SKM-1 treated with dmso at 0.1 percent for 144 hours (cell line): ENCODE measurements at regions not wholly inside any gene's neighbourhood (a gene's known extent, or its start where the extent isn't known, plus 50 kb on each side); places are given as distances from the start of the nearest gene placed in this dataset.
"Not testable (repeated sequence)": the region's sequence is repeated elsewhere in the genome, so short reads cannot be mapped to it uniquely, and the experiment has no call there.

Experiments
- DNase-seq: peaks from one replicate; lab custom pipeline; 2025; ENCODE audit not compliant: unreplicated experiment; lab: John Stamatoyannopoulos, UW

DNA sequence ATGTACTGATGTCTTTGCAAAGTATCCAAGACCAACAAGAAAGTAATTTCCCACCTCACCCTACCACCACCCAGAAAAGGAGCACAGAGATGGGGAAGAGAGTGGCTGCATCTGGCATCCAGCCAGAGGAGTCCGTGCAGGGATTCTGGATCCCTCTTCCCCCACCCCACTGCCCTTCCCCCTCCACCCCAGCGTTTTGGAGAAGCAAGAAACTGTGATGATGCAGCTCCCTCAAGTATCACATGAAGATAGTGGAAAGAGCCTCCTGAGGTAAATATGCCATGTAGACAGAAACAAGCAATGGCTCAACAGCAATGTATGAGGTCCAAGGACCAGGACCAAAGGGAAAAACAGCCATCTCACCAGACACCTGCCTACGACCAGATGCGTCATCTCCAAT, 153.8 kb downstream of the DEPDC1B start:
- DNase-seq = no peak

DNA sequence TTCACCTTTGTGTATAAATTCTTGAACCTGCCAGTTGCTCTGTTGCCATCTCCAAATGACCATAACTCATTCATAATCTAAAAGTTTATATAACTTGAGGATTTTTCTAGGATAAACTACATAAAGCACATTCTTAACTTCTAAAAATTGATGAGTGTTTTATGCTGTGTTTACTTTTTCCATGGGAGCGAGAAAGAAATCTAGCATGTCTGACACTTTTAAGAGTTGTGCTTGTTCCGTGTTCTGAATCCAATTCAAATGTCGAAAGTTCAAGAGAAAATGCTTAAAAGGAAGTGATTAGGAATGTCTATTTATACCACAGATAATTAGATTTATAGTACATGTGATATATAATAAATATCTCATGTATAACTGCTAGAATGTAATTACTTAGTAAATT, 154.4 kb downstream of the DEPDC1B start:
- no peak for DNase-seq

DNA sequence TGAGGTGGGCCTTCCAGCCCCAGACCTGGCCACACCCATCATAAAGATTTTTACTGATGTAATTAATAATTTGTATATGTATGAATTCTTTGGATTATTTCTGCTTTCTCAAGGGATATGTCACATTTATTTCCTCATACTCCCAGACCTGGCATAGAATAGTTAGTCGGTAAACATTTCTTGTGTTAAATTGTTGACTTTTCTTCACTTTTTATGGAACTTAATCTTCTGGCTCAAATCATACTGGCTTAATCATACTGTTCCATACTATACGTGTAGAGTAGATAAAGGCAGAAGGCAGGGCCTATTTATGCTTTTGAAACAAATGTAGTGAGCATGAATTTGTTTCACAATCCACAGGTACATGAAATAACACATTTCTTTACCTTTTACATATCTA, 155.8 kb downstream of the DEPDC1B start:
- DNase-seq = no peak

DNA sequence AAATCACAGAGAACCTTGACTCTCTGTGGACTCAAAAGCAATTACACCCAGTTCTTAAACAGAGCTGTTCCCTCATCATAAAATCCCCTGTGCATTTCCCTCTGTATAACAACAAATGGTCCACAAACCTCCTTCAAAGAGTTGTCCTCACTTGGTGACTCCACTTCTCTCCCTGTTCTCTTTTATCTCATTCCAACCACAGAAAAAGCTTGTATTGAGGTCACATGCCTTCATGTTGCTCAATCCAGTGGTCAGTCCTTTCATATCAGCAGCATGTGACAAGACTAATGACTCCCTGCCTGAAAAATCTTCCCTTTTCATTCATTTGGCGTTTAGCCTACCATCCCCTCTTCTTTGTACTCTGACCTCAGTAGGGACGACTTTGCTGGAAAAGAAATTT, 158.0 kb downstream of the DEPDC1B start:
- DNase-seq = peak; percentile 40

DNA sequence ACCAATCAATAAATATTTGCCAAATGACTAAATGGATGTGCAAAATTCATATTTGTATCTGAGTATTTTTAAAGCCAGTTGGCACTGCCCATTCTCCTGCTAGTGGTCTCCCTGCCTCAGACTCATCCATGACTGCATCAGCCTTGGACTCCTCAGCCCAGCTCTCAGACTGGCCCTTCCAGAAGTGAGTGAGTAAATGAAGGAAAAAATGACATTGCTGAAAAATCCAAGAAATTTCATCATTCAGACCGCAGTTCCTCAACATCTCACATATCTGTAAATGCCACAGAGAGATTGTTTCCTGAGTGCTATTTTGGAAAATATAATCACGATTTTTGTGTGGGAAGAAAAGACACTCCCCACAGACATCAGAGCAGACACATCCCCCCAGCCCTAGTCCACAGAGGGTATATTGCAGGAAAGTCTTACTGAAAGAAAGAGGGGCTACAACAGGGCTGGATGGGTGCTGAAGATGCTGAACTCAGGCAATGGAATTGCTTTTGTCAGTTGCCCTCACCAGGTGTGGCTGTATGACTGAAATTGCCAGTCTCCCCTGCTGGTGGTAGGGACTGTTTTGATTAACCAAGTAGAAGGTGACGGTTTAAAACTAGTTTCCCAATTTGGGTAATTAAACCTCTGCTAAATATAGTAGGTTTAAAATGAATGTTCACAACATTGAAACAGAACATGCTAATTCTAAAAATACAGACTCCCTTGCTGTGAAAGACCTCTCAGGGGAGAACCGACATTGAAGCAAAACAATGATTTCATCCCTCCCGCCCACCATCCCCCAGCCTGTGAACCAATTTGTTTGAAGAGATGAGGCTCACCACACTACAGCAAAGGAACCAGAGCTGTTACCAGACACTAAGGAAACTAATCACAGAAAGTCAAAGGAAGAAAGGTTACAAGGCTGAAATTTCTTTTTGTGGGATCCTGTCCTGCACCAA, 158.8 kb downstream of the DEPDC1B start:
- DNase-seq = no peak

DNA sequence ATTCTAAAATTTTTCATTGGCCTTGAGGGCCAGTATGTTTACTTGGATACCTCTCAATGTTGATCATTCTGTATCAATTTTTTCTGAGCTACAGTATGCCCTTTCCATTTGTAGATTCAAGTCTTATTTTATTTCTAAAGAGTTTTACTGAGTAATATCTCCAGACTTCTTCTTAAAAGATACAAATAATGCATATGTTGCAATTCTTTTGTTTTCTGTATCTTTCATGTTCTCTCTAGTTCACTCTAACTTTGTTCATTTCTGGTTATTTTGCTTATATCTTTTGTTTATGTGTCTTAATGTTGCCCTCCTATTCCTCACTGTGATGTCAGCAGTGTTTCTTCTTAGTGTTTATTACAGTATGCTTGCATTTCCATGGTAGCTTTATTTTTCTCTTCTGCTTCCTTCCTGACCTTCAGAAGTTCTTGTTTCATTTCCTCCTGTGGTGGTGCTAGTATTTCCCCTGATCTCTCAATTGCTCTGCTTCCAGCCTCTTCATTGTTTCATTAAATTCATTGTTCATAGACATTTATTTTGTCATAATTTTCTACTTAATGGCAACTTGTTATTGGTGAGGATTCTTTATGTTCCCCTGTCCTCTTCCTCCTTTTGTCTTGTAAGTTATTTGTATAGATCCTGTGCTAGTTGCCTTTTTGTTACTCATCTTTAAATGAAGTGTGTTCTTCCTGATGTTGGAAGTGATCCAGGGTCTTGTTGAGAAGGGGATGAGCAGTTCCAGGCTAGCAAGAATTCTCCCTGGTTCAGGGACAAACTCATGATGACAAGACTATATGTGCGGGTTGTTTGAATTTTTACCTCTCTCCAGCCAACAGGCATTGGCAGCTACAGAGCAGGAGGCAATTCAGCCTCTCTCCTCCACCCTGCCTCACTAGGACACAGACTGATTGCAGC, 160.8 kb downstream of the DEPDC1B start:
- peak; percentile 29 for DNase-seq

DNA sequence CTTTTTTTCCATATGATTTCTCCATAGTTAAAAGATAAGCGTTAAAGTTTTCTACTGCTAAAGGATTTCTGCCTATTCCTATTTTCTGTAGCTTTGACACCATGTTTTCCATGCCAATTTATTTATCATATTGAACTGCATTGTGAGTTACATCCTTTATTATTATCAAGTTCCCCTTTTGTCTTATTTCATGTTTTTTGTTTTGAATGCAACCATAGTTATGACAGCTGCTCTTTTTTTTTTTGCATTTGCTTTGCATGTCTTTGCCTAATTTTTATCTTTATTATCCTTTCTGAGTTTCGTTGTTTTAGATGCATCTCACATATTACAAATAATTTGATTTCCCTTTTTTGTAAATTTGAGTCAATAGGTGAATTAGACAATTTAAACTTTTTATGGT, 161.5 kb downstream of the DEPDC1B start:
- DNase-seq = no peak

DNA sequence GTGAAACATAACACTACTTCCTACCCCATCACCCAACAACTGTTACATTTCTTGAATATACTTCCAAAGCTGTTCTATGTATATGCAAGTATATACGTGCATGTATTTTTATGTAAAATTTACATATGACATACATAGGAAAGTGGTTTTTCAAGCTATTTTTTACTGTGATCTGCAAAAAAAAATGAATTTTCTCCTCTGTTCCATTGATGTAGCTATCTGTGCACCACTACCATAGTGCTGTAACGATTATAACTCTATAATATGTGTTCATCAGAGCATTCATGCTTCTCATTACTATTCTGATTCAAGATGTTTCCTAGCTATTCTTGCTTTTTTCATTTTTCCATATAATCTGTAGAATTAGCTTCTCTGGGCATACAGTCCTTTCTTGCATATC, 164.0 kb downstream of the DEPDC1B start:
- no peak for DNase-seq

DNA sequence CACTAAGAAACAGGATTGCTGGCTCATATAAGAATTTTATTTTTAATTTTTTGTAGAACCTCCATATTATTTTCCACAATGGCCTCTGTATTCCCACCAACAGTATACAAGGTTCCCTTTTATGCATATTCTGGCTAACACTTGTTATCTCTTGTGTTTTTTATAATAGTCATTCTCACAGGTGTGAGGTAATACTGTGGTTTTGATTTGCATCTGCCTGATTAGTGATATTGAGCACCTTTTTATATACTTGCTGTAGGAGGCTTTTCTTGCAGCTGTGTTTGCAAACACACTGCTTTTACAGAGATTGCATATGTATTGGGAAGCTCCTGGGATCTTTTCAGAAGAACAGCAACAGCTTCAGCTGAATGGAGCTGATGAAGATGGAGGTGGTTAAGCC, 164.8 kb downstream of the DEPDC1B start:
- no peak for DNase-seq

DNA sequence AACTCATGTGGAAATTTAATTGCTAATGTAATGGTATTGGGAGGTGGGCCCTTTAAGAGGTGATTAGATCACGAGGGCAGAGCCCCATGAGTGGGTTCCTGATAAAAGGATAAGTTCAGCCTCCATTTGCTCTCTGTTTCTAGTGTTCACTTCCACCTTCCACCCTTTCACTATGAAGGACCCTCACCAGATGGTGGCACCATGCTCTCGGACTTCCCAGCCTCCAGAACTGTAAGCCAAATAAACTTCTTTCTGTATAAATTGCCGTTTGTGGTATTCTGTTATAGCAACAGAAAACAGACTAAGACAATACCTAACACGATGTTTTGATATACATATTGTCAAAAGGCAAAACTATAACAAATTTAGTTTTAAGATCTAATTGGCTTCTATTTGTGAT, 166.2 kb downstream of the DEPDC1B start:
- DNase-seq = no peak

DNA sequence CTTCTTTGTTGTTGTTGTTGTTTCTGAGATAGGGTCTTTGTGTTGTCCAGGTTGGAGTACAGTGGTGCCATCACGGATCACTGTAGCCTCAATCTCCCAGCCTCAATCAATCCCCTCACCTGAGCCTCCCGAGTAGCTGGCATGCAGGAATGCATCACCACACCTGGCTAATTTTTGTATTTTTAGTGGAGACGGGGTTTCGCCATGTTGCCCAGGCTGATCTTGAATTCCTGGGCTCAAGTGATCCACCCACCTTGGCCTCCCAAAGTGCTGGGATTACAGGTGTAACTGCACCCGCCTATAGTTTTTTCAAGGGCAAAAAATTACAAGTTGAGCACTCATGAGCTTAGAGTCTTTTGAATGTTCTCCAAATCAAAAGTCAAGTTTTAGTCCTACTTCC, 167.2 kb downstream of the DEPDC1B start:
- DNase-seq = not testable (repeated sequence)

DNA sequence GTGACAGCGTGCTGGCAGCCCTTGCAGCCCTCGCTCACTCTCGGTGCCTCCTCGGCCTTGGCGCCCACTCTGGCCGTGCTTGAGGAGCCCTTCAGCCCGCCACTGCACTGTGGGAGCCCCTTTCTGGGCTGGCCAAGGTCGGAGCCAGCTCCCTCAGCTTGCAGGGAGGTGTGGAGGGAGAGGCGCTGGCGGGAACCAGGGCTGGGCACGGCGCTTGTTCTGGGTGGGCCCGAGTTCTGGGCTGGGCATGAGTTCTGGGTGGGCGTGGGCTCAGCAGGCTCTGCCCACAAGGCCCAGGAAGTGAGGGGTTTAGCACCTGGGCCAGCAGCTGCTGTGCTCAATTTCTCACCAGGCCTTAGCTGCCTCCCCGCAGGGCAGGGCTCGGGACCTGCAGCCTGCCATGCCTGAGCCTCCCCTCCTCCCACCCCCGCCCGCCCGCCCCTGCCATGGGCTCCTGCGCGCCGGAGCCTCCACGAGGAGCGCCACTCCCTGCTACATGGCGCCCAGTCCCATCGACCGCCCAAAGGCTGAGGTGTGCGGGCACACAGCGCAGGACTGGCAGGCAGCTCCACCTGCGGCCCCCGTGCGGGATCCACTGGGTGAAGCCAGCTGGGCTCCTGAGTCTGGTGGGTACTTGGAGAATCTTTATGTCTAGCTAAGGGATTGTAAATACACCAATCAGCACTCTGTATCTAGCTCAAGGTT, 169.7 kb downstream of the DEPDC1B start:
- not testable (repeated sequence) for DNase-seq

DNA sequence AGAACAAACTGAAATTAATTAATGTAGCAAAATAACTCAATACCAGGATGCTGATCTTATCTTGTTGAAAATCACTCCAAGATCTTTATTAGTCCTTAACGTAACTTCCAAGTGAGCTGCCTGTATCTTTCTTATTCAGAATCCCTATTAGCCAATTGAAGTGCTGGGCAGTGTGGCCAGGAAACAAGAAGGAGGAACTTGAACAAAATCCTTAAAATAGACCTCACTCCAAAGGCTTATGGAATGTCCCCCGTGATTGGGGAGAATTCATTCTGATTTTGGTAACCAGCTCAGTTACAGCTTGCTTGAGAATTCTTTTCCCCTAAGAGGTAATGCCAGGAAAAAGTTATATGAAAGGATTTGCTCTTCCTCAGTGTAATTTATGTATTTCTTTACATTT, 171.0 kb downstream of the DEPDC1B start:
- DNase-seq = no peak

DNA sequence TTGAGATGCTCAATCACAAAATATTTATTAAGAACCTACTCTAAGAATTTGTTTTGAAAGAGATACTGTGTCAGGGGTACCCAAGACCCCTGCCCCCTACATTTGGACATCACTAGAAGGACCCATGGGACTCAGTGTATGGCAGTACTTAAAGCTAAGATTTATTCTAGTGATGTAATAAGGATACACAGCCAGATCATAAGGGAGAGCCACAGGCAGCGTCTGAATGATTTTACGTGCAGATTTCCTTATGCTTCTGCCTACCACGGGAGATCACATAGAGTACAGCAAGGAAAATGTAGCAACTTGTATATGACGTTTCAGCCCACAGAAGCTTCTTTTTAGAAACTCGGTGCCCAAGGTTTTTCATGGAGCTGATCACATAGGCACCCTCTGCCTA, 172.9 kb downstream of the DEPDC1B start:
- DNase-seq = no peak

DNA sequence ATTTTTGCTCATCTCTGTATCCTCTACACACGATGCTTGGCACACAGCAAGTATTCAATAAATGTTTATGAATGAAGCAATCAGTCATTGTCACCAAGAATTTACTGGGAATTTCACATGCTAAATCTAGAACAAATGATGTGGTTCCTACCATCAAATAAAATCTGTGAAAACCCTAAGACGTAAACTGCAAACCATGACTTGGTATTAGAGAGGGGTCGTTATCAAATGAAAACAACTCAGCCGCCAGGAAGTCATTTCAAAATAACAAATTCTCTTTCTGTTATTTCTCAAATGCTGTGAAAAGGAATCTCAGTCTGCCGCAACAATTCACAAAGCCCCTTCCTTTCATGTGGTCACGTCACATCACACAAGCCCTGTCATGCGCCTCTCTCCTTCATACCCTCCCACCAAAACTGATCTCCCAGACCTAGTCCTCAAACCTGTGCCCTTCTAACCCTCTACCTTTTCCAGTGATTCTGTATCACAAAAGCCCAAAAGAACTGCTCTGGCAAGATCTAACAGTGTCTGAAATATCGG, 173.6 kb downstream of the DEPDC1B start:
- no peak for DNase-seq

DNA sequence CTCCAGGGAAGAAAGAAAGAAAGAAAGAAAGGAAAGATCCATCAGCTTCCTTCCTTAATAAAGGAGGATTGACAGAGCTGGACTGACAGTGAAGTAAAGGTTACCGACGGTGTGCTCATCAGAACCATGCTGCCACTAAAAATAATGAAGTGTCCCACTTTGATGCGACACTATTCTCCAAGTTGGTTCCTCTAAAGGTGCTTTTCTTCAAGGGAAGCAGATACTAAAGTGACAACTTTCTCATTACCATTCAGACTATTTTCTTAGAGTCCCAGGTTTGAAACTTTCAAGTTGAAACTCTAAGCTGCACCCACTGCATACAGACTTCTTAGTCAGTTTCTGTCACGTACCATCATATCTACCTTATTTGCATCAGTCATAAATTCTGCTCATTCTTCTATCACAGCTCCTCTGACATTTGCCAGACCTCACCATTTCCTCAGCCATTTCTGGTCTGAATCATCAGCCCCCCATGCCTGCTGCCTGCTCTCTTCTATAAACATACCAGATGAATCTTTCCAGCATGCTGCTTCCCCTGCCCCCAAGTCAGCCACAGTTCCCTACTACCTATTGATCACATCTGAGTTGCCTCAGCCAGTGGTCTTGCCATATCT, 177.6 kb downstream of the DEPDC1B start:
- no peak for DNase-seq

DNA sequence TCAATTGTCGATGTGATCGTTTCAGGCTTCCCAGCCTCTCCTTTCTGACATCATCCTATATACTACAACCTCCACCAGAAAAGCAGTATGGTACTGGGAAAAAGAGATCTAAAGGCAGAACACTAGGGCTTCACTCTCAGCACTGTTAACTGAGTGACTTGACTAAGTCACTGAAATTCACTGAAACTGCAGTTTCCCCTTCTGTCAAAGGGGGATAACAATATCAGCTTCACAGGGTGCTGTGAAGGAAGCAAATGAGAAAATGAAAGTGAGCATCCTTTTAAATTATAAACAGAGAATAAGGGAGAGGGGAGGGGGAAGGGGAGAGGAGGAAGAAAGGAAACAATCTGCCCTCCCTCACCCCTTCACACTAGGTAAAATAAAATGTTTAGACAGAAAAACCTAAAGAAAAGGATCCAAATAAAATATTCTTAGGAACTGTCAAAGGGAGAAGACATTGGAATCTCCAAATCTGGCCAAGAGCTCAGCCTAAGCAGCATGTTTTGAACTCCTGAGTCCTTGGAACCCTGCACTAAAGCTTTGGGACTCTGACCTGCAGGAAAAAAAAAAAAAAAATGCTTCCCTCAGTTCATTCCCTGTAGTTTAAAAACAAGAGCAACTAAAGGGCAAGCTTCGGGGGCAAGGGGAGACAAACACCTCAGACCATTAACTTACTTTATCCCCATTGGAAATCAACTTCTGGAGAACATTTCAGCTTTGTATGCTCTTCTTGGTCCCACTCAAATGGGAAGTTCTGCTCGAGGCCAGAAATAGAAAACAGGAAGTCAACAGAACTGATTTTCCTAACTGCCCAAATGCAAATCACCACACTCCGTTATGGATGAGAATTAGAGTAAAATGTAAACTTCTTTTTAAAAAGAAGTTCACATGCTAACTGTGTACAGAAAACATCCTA, 178.3 kb downstream of the DEPDC1B start:
- DNase-seq = peak; percentile 46

DNA sequence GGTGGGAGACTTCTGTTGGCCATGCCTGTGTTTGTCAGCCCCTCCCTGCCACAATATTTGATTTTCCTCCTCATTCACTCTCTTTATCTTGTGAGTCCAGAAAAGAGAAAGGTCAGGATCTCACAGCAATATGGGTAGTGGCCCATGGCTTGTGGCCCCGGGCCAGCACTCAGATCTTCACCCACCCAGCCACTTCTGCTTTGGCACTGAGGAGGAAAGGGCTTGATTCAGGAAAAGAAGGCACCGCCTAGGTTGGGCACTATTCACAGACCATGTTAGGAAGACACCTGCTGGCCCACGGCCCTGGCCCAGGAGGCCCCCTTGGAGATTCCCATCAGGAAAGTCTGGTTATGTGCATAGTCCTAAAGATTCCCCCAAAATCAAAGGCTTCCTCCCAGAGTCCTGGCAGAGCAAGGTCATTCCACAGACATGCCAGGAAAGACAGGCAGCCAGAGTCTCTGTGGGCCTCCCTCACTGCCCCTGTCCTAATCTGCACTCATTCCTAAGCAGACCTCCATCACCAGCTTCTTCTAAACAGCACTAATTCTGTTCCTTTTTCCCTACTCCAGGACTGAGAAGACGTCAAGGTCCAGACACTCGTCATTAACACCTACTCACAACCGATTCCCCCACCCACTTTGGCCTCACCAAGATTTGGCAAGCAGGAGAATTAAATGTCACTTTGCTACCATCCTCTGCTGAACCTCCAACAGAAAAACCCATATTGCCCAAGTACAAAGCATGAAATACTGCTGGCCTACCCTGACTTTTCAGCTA, 179.3 kb downstream of the DEPDC1B start:
- no peak for DNase-seq

DNA sequence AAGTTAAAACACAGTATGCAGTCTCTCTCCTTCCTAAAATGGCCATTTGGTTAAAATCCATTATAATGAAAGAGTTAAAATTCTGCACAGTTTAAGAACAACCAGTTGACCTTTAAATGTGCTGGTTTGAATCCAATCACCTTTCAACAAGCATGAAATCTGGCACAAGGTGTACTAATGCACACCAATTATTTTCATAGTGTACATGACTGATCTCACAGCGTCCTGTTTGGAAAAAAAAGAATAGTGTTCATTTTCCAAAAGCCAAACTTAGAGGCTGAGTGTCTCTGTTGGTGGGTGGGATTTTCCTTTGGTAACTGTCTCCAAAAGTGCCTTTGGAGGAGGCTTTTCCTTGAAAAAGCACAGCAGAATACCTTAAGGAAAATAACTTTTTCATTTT, 180.6 kb downstream of the DEPDC1B start:
- no peak for DNase-seq
